HG03432 (cell line): ENCODE measurements at regions not wholly inside any gene's neighbourhood (a gene's known extent, or its start where the extent isn't known, plus 50 kb on each side); places are given as distances from the start of the nearest gene placed in this dataset.
"Not testable (repeated sequence)": the region's sequence is repeated elsewhere in the genome, so short reads cannot be mapped to it uniquely, and the experiment has no call there.

ENCODE experiments used
- ATAC-seq: cut with Tn5 transposase; IDR thresholded peaks from one replicate; pipeline ENCODE4 v1.9.1; 2021; ENCODE audit warnings: mild to moderate bottlenecking, moderate library complexity; ENCODE audit not compliant: unreplicated experiment

DNA sequence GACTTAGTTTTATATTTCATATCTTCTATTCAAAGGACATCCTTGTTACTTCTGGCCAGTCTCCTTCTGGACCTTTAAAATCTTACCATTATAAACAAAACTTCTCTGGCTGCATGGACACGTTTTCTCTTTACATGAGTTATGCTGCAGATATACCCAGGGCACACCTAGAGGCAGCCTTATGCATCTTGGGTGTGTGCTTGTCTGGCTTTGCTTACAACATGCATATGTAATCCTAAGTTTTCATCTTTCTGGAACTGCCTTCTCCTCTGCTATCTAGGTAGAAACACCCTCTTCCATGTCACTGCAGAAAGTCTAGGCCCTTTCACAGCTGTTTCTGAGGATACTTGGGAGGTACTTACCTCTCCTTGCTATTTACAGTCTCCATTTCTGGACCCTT lies 185.8 kb upstream of the RAG2 start:
- ATAC-seq, result no peak

DNA sequence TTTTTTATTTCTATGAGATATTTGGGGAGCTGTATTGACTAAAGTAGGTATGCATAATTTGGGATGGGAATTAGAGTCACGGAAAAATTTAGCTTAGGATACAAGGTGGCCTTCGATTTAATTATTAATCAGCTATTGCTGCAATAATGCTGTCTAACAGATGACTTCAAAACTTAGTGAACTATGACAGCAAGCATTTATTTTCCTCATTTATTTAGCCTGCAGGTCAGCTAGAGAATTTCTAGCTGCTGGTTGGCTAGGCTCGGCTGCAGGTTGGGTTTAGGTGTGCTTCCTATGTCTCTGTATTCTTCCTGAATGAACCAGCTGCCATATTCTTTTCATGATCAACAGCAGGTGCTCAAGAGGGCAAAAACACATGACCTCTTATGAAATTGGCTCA lies 181.8 kb upstream of the RAG2 start:
- no peak for ATAC-seq

DNA sequence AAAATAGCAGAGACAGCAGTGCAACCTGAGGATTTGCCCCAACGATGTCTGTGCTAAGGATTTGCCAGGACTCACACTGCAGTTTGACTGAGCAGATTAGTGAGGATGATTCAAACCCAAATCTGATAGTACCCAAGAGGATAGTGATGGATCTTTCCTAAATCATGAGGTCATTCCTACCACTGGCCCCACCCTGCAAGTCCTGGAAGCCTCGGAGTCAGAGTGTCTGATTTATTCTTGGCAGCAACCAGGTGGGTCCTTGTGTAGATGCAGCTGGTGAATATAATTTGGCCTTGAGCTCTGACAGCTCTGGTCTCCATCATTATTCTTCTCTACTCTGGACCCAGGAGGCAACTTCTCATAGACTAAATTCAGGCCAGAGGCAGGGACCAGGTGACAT lies 179.3 kb upstream of the RAG2 start:
- ATAC-seq, result no peak

DNA sequence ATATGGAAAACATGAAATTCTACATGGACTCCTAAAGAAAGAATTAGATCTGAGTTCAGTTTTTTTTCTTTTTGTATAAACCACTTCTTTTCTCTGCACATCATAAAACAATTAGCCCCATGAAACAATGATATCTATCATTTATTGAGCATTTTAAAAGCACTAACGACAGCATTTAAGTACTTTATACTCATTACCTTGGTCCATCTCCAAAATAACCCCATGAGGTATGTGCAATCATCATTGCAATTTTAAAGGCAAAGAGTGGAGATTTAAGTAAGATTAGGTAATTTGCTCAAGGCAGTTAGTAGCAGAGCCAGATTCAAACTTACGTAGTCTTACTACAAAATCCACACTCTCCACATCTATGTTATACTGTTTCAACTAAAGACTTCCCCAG lies 177.7 kb upstream of the RAG2 start:
- ATAC-seq, result no peak

DNA sequence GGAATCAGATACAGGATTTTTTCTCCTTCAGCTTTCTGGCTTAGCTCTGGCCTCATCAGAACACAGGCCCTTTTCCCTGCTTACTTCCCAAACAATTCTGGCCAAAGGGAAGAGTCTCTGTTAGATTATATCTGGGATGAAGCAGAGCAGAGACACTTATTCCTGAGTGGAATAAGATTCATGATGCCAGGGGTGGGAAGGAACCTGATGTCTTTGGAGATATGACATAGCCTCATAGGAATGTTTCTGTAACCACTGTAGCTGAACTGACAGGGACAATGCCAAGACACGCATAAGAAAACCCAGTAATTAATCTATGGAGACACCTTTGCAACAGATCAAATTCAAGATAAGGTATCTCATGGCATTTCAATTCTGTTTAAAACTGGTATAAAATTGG lies 177.1 kb upstream of the RAG2 start:
- no peak for ATAC-seq

DNA sequence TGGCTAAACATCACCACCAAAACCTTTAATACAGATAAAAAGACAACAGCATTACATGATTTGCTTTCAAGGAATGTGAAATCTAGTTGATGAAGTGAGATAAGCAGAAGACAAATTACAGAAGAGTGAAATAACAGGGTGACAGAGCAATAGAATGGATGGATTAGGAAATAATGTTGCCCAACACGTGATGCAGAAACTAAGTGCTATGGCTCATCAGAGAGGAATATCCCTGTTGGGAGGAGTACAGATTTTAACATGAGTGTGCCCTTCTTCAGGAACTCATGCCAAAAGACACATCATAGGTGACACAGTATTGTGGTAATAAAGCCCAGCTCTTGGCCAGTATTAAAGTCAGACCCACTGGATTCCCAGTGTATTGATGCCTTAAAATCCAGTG lies 176.6 kb upstream of the RAG2 start:
- ATAC-seq, result no peak

DNA sequence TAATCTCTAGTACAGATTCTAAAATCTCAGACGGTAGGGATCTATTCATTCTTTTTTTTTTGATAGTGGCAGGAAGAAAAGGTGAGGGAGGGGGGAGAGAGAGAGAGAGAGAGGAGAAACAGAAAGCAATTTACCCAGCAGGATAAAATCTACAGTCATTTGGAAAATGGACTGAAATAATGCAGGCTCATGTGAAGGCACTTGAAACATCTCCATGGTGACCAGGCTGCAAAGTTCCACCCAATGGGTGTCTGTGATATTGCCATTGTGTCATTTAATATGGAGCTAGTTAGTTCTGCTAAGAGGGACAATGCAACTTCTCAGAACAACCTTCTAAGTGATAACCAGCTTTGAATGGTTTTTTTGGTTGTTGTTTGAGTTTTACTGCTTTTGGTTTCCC lies 165.2 kb upstream of the RAG2 start:
- ATAC-seq, result peak; percentile 70

DNA sequence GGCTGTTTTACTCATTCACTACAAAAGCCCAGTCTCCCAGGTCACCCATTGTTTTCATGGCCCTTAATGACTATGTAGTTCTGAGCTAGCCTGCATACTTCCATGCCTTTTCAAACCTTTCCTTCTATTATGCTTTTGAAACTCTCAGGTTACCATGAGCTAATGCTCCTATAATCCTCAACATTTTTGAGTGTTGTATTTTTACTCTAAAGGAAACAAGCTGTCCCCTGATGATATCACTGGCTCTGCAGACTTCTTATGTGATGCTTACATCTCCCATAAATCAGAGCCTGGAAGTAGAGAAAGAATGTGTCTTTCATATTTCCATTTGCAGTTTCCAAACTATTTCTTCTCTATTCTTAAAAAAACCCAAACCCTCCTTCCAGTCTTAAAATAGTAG lies 159.0 kb upstream of the RAG2 start:
- ATAC-seq, result no peak

DNA sequence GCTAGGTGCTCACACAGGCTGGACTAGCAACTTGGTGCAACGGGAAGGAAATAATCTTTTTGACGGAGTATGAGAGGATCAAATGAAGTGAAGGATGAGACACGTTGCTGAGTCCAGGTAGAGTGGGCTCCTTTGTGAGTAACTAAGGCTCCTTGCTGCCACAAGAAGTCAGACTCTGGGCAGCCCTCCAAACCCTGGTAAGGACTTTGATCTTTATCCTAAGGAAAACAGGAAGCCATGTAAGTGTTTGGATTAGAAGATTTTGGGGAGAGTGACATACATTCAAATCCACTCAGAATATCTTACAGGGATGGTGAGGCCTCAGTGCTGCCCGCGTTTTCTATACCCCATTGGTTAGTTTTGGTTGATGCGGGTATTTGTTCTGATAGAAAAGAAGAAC lies 155.9 kb upstream of the RAG2 start:
- ATAC-seq, result no peak

DNA sequence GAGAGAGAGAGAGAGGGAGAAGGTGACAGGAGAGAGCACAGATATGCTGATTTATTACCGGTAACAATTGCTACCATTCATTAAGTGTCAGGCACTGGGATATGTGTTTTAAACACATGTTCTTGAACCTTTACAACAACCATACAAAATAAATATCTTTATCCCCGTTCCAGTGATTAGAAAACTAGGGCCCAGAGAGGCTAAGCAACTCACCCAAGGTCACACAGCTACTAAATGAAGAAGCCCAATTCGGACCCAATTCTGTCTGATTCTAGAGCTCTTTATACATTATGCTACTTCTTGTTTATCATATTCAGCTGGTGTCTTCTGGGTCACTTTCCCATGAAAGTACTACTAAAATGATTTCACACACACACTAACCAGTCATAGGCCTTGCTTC lies 154.0 kb upstream of the RAG2 start:
- ATAC-seq, result no peak

DNA sequence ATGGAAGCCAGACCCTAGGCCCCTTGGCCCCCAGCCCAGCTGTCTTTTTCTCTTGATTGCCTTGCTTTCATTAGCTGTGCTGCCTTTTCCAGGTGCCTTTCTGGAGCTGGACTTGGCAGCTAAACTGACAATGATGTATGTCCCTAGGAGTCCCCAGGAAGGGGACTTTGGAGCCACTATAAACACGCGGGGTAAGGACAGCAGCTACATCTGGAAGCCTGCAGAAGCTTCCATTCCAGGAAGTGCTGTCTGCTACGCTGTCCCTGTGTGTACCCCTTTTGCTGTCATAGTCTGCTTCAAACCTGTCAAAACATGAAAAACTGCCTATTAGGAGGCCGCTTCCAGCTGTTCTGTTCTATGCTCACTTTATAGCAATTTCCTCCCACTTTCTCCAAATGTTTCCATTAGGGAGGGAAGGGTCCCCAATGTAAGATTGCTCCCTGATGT lies 153.3 kb upstream of the RAG2 start:
- ATAC-seq, result no peak

DNA sequence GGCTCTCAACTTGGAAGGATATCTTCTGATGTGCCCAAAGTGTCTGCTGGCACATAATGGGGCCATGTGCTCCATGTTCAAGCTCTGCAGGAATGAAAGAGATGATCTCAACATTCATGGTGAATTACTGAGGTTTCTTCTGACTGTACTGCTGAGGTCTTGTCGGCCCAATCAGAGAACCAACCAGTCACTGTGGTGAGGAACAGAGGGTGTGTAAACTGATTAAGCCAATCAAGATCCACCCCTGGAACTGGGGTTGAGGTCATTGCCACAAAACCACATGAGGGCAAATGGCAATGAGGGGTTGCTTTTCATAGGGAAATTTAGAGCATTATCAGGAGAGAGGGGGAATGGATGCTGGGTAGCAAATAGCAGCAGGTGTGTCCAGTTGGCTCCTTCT lies 152.3 kb upstream of the RAG2 start:
- ATAC-seq, result no peak

DNA sequence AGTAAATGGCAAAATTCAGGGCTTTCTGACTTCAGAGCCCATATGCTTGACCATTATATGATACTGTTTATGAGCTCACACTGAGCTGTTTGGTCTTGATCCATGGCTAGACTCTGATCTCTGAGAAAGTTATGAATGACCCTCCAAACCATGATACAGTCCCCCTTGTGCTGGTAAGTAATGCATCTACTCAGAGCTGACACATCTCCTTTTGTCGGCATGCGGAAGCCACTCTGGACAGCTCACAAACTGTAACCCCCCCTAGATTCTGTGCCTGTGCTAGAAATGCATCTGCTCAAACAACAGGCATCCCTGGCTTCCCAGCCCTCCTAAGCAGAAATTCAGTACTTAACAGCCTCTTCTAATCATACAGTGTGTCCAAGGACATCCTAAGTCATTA lies 150.8 kb upstream of the RAG2 start:
- ATAC-seq, result no peak

DNA sequence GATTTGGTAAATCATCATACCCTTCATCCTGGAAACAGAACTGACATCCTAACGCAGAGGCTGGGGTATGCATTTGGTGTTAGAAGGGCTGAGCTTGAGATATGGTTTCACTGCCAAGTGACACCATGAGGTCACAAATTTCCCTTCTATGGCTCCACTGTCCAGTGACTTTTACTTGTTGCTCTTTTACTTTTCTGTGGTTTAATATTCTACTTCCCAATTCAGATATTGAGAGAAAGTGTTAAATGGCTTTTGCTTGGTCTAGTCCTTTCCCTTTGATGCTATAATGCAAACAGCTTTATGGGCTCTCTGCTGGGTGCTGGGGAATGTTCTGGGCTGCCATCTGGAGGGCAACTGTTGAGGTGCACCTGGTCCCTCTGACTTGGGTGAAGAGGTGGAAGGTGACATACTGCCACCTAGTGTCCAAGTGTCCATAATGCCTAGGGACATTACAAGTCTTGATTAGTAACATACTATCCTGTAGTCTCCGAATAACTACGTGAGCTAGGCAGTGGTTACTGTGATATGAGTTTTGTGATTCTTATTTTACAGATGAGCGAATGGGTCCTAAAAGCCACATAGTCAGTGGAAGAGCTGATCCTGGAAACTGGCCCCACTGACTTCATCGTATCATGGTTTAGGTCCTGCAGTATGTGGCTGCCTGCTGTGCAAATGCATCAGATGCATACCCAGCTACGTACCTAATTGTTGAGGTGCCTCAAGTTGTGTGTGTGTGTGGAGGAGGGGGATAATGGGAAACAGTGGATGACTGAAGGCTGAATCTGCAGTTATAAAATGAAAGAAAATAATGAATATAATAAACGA lies 149.1 kb upstream of the RAG2 start:
- peak; percentile 90 for ATAC-seq

DNA sequence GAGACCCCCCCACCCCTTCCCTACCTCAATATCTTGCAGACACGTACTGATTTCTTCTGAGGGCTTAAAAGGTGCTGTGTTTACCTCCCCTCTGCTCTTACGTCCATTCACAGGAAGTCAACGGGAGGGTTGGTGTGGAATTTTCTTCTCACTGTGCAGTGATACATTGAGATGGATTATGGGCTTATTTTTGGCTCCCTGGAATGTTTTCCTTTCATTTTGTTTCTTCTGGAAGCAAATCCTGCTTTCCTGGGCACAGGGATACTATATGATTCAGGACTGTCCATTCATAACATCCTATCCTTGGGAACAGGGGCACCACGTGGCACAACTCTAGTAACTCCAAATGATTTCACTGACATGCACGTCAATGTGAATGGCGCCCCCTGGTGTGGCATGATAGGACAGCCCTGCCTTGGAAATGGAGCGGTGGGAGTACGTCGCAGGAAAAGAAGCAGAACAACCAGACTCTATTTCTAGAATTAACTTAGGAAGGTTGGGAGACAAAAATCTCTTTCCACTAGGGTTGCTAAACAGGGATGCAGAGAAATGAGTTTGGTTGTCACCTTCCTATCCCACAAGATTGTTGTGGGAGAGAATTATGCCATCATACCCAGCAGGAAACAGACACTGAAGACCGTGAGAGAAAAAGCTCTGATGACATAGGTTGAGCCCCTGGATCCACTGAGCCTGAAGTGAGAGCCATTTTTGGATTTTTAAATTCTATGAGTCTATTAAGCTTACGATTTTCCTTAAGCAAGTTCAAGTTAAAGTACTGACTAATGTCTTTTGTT lies 146.5 kb upstream of the RAG2 start:
- peak; percentile 27 for ATAC-seq

DNA sequence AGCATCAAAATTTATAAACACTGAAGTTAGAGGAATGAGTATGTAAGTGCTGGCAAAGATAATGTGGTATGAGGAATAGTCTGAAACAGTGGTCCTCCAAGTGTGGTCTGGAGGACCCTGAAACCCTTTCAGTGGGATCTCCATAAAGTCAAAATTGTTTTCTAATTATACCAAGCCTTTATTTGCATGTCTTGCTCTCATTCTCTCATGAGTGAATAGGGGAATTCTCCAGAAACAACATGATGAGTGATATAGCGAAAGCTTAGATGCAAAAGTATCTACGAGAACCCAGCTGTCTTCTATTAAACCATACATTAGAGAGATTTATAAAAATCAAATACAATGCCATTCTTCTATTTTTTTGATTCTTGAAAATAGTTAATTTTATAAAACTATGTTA lies 145.0 kb upstream of the RAG2 start:
- peak; percentile 70 for ATAC-seq

DNA sequence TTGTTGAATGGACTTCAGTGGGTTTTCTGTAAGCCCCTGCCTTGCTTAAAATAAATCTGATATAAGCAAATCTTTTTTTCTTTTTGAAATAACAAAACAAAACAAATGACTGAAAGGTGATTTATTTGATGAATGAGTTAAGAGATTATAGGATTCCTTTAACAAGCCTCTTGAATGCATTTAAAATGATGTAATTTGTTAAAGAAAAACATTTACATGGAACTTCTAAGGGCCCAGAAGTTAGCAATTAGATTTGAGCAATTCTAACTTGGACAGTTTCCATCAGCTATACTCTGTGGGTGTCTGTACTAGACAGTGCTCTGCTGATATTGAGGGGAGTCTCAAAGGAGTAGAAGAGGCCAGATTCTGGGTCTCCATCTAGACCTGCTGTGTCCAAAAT lies 143.5 kb upstream of the RAG2 start:
- no peak for ATAC-seq

DNA sequence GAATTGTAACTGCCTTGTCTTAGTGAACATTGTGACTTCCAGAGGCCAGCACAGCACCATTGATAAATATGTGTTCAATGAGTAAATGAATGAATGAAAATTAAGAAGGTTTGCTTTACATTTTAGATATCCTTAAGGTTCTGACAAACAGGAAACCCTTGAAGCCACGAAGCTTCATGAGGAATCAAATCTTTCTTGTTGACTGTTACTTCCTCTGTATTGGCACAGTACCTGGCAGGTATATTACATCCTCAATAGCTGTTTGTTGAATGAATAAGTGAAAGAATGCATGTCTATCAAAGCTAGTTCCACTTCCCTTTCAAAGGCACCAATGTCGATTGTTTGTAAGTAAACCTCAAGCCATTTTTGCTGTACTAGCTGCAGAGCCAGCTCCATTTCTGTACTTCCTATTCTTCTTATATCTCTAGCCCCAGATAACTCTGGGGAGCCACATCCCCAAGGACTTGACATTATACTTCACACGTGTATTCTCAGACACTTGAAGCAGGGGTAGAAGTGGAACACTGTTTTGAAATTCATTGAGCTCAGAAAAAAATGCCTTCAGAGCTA lies 140.3 kb upstream of the RAG2 start:
- no peak for ATAC-seq

DNA sequence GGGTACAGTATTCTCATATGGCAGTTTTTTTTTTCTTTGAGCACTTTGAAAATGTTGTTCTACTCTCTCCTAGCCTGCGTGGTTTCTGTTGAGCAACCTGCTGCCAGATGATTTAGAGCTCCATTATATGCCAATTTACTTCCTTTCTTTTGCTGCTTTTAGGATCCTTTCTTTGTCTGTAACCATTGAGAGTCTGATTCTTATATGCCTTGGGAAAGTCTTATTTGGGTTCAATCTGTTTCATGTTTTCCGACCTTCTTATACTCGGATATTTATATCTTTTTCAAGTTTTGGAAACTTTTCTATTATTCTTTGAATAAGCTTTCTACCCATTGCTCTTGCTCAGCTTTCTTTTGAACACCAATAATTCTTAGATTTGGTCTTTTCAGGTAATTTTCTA lies 138.1 kb upstream of the RAG2 start:
- ATAC-seq, result no peak

DNA sequence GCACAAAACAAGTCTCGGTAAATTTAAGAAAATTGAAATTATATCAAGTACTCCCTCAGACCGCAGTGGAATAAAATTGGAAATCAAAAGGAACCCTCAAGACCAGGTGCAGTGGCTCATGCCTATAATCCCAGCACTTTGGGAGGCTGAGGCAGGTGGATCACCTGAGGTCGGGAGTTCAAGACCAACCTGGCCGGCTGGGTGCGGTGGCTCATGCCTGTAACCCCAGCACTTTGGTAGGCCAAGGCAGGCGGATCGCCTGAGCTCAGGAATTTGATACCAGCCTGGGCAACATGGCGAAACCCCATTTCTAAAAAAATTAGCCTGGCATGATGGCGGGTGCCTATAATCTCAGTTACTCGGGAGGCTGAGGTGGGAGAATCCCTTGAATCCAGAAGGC lies 135.7 kb upstream of the RAG2 start:
- ATAC-seq, result not testable (repeated sequence)

DNA sequence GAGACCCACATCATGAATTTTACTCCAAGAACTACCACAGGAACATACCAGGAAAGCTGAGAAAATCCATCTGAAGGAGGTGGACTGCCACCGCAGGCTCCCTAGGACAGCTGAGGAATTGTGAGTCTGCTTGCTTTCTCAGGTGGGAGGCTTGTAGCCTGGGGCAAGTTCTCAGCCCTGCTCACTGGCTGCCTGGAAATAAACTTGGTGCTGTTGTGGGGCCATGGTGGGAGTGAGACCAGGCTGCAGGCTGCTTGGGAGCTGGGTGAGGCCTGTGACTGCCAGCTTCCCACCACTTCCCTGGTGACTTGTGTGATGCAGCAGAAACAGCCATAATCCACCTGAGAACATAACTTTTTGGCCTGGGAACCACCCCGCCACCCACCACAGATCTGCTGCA lies 132.7 kb upstream of the RAG2 start:
- ATAC-seq, result no peak

DNA sequence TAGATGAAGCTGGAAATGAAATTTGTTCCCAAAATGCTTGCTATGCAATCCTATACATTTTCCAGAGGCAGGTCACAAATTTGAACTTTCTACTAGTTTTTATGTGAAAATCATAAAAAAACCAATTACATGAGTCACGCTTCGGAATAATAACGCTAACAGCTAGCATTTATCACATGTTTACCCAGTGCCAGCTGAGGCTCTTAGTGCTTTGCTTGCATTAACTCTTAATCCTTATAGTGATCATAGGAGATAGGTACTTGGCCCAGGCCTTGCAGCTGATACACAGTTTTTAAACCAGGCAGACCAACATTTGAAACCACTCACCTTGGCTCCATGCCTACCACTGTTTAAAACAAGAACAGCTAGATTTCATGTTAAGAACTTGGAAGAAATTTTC lies 131.8 kb upstream of the RAG2 start:
- no peak for ATAC-seq
